ENCODE measurements at regions not wholly inside any gene's neighbourhood (a gene's known extent, or its start where the extent isn't known, plus 50 kb on each side); places are given as distances from the start of the nearest gene placed in this dataset.

DNA sequence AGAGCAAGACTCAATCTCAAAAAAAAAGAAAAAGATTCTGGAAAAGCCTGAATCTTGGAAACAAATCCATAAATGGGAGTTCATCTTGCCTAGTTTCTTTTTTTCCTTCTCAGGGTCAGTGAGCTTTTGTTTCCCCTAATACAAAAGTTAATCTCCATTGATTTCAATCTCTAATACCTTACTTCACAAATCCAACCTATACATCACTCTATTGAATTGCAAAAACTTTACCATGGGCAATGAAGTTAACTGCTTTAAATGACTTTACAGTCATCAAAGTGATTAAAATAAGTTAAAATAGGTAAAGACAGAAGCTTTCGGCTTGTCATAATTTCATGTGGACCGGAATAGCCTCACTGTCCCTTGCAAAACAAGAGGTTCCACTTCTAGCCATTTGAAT lies 1012.7 kb upstream of the SEL1L start:
- TF ChIP-seq CTCF (IDR thresholded peaks at IDR 0.05) (no peak), POLR2A (IDR thresholded peaks at IDR 0.05) (no peak)
